HEK293 (cell line): ENCODE measurements at regions not wholly inside any gene's neighbourhood (a gene's known extent, or its start where the extent isn't known, plus 50 kb on each side); places are given as distances from the start of the nearest gene placed in this dataset.

Experiments
- BCL6B ChIP-seq: fragments of 450-650 bp; formaldehyde crosslinking; IDR thresholded peaks from 2 replicates; pipeline ENCODE4 v1.5.1; 2017; ENCODE audit warnings: missing biosample characterization, missing genetic modification characterization
- CTCF ChIP-seq: fragments of 450-650 bp; formaldehyde crosslinking; IDR thresholded peaks from 2 replicates; pipeline ENCODE4 v1.5.1; 2016; ENCODE audit warnings: missing biosample characterization, missing genetic modification characterization
- YY1 ChIP-seq: fragments of 450-650 bp; formaldehyde crosslinking; IDR thresholded peaks from 2 replicates; pipeline ENCODE4 v1.5.1; 2018; ENCODE audit warnings: missing biosample characterization, missing genetic modification characterization
- ZNF48 ChIP-seq: fragments of 450-650 bp; formaldehyde crosslinking; IDR thresholded peaks from 2 replicates; pipeline ENCODE4 v1.5.1; 2016; ENCODE audit warnings: missing biosample characterization, missing genetic modification characterization
- ZNF792 ChIP-seq: fragments of 450-650 bp; formaldehyde crosslinking; IDR thresholded peaks from 2 replicates; pipeline ENCODE4 v1.5.1; 2016; ENCODE audit warnings: missing biosample characterization, missing genetic modification characterization

GRCh38 chr7:41045556-41046123, 657.2 kb downstream of the INHBA start:
- TF ChIP-seq YY1 (no peak), CTCF (tag by site-specific recombination) (0 out of 2 replicates have a peak, but pooled peaks have one; percentile 27), ZNF792 (tag by site-specific recombination) (no peak), BCL6B (no peak), ZNF48 (tag by site-specific recombination) (no peak)
